Testis (tissue), 2 donors: ENCODE measurements at regions not wholly inside any gene's neighbourhood (a gene's known extent, or its start where the extent isn't known, plus 50 kb on each side); places are given as distances from the start of the nearest gene placed in this dataset.

Experiments used
- DNase-seq: peaks from one replicate; pipeline ENCODE4 v3.0.0-alpha.2; 2019
- H3K27ac ChIP-seq, 2 donors: fragments of 200-600 bp; sonication (generic); one replicate each; pipeline ENCODE4 v1.5.1; 2019
- H3K27me3 ChIP-seq: fragments of 200-600 bp; sonication (generic); one replicate; pipeline ENCODE4 v1.5.1; 2019
- H3K36me3 ChIP-seq: fragments of 200-600 bp; sonication (generic); one replicate; pipeline ENCODE4 v1.5.1; 2017; ENCODE audit warnings: low read depth; ENCODE audit errors: missing control alignments
- H3K4me1 ChIP-seq: fragments of 200-600 bp; sonication (generic); one replicate; pipeline ENCODE4 v1.5.1; 2019
- H3K4me3 ChIP-seq, 2 donors: fragments of 200-600 bp; sonication (generic); one replicate each; pipeline ENCODE4 v1.5.1; 2017 to 2019
- H3K9me3 ChIP-seq: fragments of 200-600 bp; sonication (generic); one replicate; pipeline ENCODE4 v1.5.1; 2017
- CTCF ChIP-seq, 3 experiments: fragments of 450-650 bp in 2 of 3; fragments of 200-600 bp in 1 of 3; sonication (generic) in 1 of 3; IDR thresholded peaks; one replicate each; pipeline ENCODE4 v1.5.1; 2016 to 2019; ENCODE audit warnings: antibody characterized with exemption in 3 of 3, mild to moderate bottlenecking in 2 of 3, moderate library complexity in 1 of 3
- POLR2A ChIP-seq: fragments of 450-650 bp; IDR thresholded peaks from one replicate; pipeline ENCODE4 v1.6.1; 2017; ENCODE audit warnings: antibody characterized with exemption, mild to moderate bottlenecking, moderate library complexity
- WGBS, 2 donors: methylation state at CpG; one replicate each; pipeline ENCODE4 v1.1.5; 2018; 5-methylcytosine and 5-hydroxymethylcytosine counted together
- intact Hi-C: fragments of 100-400 bp; cut with DNase I; formaldehyde crosslinking; loops from one replicate; pipeline ENCODE4 v1.15.1; 2023; ENCODE audit warnings: low total_unique reads

DNA sequence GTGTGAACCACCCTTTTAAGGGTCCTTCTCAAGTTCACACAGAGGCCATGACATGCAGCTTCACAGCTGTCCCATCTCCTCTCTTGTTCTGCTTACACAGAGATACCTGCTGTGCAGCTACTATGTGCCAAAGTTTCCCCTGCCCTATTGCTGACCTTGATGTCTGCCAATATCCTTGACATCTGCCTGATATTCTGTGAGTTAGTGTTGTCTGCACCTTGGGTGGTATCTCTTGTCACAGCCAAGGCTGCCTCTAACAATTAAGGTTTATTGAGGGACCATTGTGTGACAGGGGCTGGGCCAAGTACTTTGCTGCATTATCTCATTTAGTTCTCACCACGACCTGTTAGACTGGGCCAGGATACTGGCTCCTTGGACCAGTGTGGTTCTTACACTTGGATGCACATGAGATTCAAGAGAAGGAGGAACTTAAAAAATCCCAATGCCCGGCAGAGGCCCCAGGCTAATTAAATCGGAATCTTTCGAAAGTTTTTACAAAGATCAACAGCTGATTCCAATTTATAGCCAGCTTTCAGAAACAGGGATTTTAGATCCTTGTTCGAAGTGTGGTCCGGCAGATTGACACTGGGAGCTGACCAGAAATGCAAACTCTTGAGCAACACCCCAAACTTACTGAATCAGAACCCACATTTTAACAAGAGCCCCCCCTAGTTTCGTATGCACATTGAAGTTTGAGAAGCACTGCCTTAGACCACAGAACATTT is 178.6 kb downstream of the SATB1 start:
- Histone ChIP-seq H3K27me3 (no peaks in the 10 kb centered on the region), H3K9me3 (no peaks in the 10 kb centered on the region), H3K36me3 (no peaks in the 10 kb centered on the region), H3K4me3 (no peak overlapping the region), H3K27ac (no peak overlapping the region), H3K4me1 (no peaks in the 10 kb centered on the region)
- WGBS, 2 donors = 66 to 70% methylated on average over 7 of the region's 7 CpGs
- TF ChIP-seq POLR2A = no peak
- TF ChIP-seq CTCF (IDR thresholded peaks at IDR 0.05) = no peak
- intact Hi-C loops = no loop called here
- DNase-seq = no peak

- no peak overlapping the region for H3K27ac ChIP-seq
- WGBS, 2 donors = 85 to 94% methylated on average over 4 of the region's 4 CpGs
- intact Hi-C loops = no loop called here
Measured at GRCh38 chr3:18245721-18246120, 179.4 kb downstream of the SATB1 start.

GRCh38 chr3:18241837-18242236 is 183.3 kb downstream of the SATB1 start:
- Histone ChIP-seq H3K27ac (no peak overlapping the region), H3K4me3 (no peak overlapping the region), H3K9me3 (no peaks in the 10 kb centered on the region), H3K36me3 (no peaks in the 10 kb centered on the region), H3K4me1 (no peaks in the 10 kb centered on the region), H3K27me3 (no peaks in the 10 kb centered on the region)
- no peak for DNase-seq
- TF ChIP-seq CTCF (IDR thresholded peaks at IDR 0.05) (no peak), POLR2A (no peak)
- intact Hi-C loops = no loop called here
- 65 to 83% methylated on average over 1 of the region's 1 CpG for WGBS, 2 donors

More at GRCh38 chr3:18245721-18246120, 179.4 kb downstream of the SATB1 start:
- Histone ChIP-seq H3K36me3 (no peaks in the 10 kb centered on the region), H3K9me3 (no peaks in the 10 kb centered on the region), H3K4me3 (no peak overlapping the region), H3K4me1 (no peaks in the 10 kb centered on the region), H3K27me3 (no peaks in the 10 kb centered on the region)
- TF ChIP-seq CTCF (IDR thresholded peaks at IDR 0.05) = no peak
- TF ChIP-seq POLR2A = no peak
- DNase-seq = no peak

DNA sequence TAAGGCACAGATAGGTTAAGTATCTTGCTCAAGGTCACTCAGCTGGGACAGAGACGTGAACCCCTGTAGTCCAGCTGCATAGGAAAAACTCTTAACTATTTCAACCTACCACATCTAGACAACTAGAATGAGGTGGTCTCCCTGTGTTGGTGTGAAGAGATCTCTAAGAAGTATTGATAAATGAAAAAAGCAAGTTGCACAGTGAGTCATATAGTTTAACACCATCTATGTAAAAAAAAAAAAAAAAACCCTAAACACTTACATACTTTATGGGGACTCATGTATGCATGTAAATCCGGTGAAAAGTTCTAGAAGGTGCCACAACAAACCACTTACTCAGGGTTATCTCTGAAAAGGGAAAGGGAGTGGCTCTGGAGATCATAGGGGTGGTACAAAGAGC is 185.5 kb downstream of the SATB1 start:
- 56 to 81% methylated on average over 2 of the region's 2 CpGs for WGBS, 2 donors
- TF ChIP-seq CTCF (IDR thresholded peaks at IDR 0.05) = no peak
- no peak for TF ChIP-seq POLR2A
- intact Hi-C loops = no loop called here
- Histone ChIP-seq H3K4me1 (no peaks in the 10 kb centered on the region), H3K9me3 (no peaks in the 10 kb centered on the region), H3K27ac (no peak overlapping the region), H3K27me3 (no peaks in the 10 kb centered on the region), H3K4me3 (no peak overlapping the region), H3K36me3 (no peaks in the 10 kb centered on the region)
- DNase-seq = no peak

- WGBS, 2 donors = 81 to 85% methylated on average over 3 of the region's 3 CpGs
Measured at GRCh38 chr3:18238746-18239331, 186.3 kb downstream of the SATB1 start.

More at GRCh38 chr3:18238746-18239331, 186.3 kb downstream of the SATB1 start:
- DNase-seq = no peak
- Histone ChIP-seq H3K4me3 (no peak overlapping the region), H3K27me3 (no peaks in the 10 kb centered on the region), H3K9me3 (no peaks in the 10 kb centered on the region), H3K4me1 (no peaks in the 10 kb centered on the region), H3K27ac (no peak overlapping the region), H3K36me3 (no peaks in the 10 kb centered on the region)
- intact Hi-C loops = no loop called here
- TF ChIP-seq CTCF (IDR thresholded peaks at IDR 0.05) (no peak), POLR2A (no peak)
